GM19023 (cell line): ENCODE measurements at regions not wholly inside any gene's neighbourhood (a gene's known extent, or its start where the extent isn't known, plus 50 kb on each side); places are given as distances from the start of the nearest gene placed in this dataset.
"Not testable (repeated sequence)": the region's sequence is repeated elsewhere in the genome, so short reads cannot be mapped to it uniquely, and the experiment has no call there.

Experiments
- ATAC-seq: cut with Tn5 transposase; IDR thresholded peaks from one replicate; pipeline ENCODE4 v1.9.1; 2021; ENCODE audit warnings: mild to moderate bottlenecking, moderate library complexity; ENCODE audit not compliant: unreplicated experiment

DNA sequence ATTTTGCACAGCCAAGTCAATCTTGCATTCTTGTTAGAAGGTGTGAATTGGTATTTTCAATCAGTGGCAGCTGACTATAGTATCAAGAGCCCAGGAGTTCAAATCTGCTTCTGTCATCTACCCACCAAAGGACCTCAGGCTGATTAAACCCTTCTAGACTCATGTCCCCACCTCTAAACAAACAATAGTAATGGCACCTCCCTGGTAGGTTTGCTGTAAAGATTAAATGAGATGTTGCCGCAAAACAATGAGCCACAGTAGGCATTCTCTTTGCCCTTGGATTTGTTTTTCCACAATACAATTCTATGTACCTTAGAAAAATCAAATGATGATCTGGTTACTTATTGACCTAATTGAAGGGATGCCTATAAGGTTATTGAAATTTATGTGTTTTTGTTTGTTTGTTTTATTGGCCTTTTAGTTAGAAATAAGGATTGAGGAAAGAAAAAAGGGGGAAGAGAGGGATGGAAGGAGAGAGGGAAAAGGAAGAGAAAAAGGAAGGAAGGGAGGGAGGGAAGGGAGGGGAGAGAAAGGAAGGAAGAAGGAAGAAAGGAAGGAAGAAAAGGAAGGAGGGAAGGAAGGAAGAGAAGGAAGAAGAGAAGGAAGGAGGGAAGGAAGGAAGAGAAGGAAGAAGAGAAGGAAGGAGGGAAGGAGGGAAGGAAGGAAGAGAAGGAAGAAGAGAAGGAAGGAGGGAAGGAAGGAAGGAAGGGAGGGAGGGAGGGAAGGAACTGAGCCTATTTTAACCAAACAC lies 110.7 kb downstream of the ETS2 start:
- no peak for ATAC-seq

DNA sequence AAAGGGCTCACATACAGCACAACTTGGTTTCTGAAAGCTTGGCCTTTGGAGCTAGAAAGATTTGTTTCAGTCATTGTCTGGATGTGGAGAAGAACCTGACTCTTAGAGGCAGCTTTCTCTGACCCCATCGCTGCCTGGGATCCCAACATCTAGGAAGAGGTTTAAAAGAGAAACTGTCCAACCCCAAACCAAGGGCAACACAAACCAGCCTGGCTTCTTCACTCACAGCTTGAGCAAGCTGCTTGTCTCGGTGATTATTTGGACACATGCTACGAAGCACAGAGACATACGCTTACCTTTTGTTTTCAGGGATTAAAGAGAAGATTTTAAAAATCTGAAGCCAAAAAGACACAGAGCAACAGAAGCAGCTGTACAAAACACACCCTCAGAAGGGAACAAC lies 109.8 kb downstream of the ETS2 start:
- no peak for ATAC-seq

DNA sequence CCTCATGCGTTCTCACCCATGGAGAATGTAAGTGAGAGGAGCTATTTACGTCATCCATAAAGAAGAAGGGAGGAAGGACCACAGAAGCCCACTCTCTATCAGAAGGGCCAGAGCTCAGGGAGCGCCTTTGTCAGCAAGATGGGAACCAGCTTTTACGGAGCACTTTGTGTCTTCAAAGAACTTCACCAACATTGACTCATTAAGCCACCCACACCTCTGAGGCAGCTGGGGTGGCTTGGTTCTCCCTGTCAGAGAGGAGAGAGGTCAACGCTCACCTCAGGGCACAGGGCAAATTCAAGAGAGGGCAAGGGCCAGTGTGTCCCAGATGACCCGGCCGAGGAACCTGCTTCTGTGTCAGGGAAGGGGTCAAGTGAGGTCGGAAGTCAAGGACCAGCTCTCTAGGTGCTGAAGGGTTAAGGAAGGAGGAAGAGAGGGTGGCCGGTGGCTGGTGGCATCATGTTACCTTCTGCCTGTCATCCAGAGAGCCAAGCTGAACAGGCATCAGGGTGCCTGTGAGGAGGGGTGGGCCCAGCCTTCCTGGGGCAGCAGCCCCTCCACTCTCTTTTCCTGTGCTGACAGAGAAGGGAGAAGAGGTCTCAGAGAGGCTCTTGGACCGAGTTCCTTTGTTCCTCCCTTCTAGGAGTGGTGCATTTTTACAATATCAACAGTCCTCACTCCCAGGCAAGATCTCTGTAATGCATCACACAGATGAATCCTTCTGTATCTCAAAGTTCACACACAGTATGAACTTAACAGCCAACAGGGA lies 109.0 kb downstream of the ETS2 start:
- ATAC-seq, result no peak

DNA sequence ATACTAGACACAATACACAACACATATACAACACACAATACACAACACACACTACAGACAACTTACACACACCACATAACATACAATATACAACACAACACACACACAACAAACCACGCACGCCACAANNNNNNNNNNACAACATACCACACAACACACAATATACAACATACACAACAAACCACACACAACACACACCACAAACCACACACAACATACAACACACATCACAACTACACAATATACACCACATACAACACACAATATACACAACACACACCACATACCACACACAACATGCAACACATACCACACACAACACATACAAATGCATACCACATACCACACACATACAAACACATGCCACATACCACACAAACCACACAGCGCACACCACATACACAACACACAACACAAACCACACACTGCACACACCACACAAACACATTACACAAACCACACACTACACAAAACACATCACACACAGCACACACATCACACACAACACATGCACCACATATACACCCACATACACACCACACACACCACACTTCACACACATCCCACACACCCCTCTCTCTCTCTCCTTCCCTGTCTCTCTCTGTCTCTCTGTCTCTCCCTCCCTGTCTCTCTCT lies 108.3 kb downstream of the ETS2 start:
- no peak for ATAC-seq

DNA sequence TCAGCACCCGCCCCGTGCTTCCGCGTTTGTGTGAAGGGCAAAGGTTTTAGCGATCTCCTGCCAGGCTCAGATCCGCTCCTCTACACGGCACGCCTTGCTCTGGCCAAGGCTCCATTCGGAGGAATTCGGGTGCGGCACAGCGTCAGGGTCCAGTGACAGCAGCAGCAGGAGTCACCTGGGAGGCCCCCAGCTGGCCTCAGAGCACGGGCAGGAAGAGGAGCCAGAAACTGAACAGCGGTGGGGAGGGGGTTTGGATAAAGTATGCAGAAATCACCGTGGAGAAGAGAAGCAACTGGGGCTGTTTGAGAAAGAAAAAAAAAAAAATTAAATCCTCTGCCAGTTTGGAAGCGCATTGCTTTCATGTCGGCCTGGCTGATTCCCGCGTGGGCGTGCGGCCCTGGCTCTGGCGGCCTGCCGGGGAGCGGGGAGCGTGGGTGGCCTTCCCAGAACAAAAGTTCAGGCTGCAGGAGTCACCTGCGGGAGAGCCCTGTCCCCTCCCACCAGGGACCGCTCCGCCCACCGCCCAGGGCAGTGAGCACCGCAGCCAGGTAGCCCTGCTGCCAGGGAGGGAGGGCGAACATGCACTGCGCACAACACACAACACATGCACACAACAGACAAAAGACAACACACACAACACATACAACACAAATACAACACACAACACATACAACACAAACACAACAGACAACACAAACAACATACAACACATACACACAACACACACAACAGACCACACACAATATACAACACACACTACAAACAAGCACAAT lies 107.6 kb downstream of the ETS2 start:
- no peak for ATAC-seq

DNA sequence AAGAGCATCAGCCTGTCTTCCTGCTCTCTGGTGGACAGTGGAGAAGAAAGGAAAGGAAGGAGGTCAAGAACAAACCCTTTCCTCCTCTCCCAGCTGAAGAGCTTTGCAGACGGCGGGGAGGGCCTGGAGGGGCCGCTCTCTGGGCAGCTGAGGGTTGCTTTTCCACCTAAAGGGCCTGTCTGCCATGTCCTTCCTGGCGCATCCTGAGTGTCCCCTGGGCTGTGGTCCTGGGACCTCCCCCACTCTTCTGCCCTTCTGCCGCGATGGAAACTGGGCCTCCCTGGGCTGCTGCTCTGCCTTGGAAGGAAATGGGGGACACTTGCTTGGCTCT lies 107.0 kb downstream of the ETS2 start:
- ATAC-seq, result no peak

DNA sequence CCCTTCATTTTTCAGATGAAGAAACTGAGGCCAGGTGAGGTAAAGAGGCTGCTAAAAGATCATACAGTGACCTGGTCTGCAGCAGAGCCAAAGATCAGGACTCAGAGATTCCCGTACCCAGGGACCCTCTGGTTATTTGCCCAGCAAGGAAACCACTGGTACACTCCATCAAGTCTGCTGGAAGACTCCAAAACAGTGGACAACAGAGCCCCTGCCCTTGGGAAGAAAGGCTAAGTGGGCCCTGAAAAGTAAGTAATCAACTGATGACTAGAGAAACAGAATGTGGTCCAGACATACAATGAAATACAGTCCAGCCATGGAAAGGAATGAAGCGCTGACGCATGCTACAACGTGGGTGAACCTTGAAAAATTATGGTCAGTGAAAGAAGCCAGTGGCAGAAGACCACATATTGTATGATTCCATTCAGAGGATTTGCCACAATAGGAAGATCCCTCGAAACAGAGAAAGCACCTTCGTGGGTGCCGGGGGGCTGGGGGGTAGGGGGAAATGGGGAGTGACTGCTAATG lies 106.4 kb downstream of the ETS2 start:
- ATAC-seq, result no peak

DNA sequence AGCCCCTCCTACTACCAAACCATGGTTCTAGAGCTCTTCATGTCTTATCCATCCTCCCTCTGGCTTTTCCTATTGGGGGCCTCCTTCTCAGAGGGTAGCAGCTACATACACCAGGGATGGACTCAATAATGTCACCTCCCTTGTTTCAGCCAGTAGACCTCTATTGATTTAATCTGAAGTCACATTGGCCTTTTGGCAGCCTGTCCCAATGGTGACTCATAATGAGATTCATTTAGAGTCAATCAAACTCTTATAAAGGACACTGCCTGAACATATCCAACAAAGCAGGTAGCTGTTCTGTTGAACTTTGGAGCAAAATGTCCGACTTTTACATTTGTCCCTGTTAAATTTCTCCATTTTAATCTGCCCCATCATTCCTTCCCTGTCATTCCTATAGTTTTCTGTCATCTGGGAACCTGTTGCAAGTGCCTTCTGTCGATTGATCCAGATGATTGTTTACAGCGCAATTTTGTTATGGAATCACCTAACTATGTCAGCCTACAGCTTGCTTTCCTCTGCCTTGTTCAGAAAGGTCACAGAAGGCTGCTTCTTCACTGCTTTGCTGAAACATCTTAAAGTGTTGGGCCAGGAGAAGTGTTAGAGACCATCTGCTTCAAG lies 105.9 kb downstream of the ETS2 start:
- no peak for ATAC-seq

DNA sequence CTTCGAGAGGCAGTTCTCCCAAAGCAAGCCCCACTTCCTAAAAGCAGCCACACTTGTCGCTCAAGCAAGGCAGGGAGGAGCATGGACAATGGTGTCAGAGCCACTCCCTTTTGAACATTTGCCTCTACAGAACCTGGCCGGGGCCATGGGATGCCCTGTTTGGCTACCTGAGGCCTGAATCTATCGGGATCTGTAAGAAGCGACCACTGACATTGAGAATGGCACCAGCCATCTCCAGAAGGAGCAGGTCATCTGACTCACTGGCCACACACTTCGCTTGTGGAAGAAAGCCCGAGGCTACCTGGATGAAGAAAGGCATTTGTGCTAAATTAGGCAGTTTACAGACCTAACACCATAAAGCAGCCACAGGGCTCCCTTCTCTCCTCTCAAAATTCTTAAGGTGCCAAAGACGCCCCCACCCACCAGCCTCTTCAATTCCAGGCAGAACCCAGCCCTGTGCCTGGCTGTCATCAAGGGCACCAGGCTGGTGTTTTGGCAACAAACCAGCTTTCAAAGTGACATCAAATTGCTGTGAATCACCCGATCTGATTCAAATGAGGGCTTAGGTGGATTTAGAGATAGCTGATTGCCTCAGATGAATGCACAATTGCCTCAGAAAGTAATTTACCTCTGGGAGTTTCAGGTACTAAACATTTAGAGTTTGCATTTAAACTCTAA lies 104.8 kb downstream of the ETS2 start:
- no peak for ATAC-seq

DNA sequence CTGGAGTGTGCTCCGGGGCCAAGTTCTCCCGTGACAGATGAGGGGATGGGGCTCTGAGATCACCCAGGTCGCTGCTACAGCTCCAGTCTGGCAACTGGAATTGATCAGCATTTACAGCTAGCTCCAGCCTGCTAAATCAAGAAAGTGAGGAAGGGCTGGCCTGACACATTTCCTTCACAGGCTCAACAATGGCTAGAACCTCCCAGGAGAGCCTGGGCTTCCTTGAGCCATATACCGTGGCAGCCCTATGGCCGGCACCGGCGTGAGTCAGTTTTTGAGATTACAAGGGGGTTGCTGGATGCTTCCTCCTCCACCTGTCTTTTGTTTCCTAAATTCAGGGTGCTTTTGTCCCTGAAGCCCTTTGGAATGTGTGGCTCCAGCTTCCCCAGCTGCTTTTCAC lies 104.2 kb downstream of the ETS2 start:
- no peak for ATAC-seq

DNA sequence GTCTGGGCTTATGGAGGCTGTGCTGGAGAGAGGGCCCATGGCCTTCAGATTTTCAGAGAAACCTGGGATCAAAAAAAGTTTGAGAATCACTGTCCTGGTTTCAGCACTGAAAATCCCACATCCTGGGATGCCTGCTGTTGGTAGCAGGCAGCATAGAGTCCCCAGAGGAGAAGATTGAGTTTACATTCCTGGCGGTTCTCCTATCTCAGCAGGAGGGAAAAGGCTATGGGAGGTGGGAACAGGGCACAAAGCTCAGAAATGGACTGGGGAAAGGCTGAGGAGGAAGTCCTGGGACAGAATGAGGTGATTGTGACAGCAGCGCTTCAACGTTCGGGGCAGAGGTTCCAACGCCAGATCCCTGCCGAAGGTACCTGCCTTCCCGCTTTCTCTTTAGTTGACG lies 103.4 kb downstream of the ETS2 start:
- ATAC-seq, result no peak

DNA sequence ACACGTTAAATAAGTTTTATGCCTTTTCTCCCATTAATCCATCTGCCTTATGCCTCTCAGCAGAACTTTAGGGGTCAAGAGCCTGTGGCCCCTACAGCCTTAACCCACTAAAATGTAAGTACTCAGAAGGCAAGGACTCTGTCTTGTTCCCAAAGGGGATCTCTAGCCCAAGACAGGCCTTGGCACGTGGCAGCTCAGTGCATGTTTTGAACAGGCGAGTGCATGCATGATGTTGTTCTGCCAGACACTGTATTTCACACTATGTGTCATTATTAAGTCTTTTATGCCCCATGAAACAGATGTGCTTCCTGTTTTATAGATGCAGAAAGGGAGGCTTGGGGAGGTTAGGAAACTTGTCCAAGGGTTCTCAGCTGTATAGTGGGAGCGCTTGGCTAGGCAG lies 102.8 kb downstream of the ETS2 start:
- ATAC-seq, result no peak

DNA sequence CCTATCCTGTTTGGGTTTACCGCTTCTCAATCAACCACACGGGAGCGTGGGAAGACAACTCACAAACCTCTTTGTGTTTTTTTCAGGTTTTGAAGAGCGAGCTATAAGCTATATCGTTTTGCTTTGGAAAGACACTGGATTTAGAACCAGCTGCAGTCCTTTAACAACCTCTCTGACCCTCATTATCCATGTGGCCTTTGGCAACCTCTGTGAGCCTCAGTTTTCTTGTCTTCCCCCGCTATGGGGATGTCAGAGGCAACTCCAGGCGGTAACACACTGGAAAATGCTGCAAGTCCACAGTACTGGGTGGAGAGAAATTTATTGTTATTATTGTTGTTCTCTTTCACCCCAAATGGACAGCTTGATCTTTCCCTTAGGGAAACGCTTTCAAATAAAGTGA lies 100.0 kb downstream of the ETS2 start:
- ATAC-seq, result no peak

DNA sequence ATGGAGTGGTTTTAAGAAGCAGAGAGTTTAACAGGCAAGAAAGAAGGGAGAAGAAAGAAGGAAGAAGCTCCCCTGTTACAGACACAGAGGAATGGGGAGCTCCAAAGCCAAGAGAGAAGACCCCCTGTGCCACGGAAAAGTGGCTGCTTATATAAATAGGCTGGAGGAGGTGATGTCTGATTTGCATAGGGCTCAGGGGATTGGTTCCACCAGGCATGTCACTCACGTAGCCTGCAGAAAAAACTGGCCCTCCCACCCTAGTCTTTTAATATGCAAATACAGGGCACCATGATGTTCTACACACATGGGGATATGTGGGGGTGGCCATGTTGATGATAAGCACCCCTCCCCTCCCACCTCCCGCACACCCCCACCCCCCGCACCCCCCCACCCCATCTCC lies 99.6 kb downstream of the ETS2 start:
- no peak for ATAC-seq

DNA sequence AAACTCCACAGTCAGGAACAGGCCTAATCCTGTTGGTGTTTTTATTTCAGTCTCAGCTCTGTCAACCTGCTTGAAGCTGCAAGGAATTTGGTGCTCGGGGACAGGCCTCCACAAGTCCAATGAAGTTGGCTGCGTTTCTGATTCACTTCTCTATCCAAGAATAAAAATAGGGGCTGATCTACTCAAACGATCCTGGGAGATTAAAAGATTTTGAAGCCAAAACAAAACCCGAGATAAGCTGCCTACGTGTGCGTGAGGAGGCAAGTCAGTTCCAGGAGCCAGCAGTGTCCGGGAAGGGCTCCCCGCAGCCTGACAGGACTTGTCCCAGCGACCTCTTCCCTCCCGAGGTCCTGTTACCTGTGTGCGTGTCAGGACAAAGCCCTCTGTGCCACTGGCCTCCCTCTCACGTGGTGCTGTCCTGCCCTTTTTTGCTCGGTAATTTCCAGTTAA lies 98.0 kb downstream of the ETS2 start:
- no peak for ATAC-seq

DNA sequence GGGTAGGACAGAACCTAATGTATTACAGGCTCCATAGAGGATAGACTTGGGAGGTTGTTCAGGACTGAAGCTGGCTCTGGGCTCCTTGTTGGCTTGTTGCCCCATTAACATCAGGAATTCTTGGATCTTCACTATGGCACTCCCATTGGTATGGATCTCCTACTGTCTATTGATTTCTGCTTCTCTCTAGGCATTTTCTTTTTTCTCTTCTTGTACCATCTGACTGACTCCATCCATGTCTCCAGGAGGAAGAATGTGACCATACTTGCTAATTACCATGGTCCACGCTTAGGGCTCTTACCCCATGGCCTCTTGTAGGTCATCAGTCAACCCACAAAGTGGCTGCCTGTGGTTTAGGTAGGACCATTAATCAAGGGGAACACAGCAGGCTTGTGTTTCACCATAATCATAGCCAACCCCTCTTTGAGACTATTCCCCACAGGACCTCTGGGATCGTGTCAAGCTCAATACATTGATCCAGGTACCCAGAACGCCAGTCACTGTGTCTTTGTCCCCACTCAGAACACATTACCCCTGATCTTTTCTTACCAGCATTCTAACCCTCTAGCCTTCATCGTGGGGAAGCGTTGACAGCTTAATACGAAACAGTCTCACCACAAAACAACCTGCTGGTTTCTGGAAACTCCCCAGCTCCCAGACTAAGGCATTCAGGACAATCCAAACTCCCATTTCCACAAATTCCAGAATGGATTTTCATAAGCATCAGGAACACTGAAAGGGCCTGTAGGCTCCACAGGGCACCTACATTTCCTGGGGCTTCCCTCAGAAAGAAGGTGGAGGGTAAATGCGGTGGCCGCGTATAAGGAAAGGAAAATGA lies 97.1 kb downstream of the ETS2 start:
- ATAC-seq, result no peak

DNA sequence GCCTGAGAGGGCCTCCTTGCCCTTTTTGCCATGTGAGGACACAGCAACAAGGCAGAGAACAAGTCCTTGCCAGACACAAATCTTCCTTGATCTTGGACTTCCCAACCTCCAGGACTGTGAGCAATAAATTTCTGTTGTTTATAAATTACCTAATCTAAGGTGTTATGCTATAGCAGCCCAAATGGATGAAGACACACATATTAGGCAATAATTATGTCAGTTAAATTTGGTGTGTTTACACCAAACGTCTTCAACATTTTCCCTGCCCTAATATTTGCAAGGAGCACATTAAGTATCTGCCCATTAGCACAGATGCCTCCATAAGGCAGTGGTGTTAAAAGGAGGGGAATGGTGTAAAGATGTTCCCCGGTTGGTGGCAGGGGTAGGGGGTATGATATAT lies 94.8 kb downstream of the ETS2 start:
- ATAC-seq, result no peak

DNA sequence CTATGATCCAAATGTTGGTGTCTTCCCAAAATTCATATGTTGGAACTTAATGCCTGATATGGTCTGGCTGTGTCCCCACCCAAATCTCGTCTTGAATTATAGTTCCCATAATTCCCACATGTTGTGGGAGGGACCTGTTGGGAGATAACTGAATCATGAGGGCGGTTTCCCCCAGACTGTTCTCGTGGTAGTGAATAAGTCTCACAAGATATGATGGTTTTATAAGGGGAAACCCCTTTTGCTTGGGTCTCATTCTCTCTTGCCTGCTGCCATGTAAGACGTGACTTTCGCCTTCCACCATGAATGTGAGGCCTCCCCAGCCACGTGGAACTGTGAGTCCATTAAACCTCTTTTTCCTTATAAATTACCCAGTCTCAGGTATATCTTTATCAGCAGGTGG lies 94.3 kb downstream of the ETS2 start:
- not testable (repeated sequence) for ATAC-seq

DNA sequence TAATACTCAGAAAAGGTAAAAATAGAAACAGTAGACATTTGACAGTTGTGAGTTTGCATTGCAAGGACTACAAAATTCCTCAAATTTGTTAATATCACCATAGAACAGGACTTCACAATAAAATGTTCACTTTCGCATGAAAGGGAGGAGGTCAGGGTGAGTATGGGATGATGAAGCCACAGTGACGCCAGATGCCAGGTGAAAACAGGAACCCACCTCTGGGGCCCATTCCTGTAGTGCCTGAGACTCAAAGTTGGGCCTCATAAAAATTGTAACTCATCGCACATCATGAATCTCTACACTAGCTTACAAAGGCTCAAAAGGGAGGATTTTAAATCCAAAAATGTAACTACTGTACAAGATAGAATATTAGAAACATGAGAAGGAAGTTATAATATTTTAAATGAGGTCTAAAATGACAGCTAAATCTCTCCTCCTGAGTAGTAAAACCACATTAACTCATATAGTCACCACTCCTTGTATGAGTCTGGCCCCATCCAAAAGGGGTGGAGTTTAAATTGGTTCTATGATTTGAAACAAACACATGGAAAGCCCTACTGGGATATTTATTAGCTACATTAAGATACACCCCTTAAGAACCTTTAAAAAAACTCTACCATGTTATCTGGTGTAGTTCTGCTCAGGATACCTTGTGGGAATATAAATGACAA lies 93.7 kb downstream of the ETS2 start:
- no peak for ATAC-seq
